C4-2B (cell line): ENCODE measurements at regions not wholly inside any gene's neighbourhood (a gene's known extent, or its start where the extent isn't known, plus 50 kb on each side); places are given as distances from the start of the nearest gene placed in this dataset.

Experiments used
- CTCF ChIP-seq: fragments of 450-650 bp; conservative IDR thresholded peaks from 2 replicates; pipeline ENCODE4 v1.5.1; 2017; ENCODE audit warnings: mild to moderate bottlenecking
- ZFX ChIP-seq: fragments of 450-650 bp; IDR thresholded peaks from 2 replicates; pipeline ENCODE4 v1.6.1; 2017

- TF ChIP-seq CTCF (no peak), ZFX (no peak)
Measured at GRCh38 chr2:38466876-38467767, 90.0 kb upstream of the ATL2 start.
